AG09319 (cell line): ENCODE measurements at regions not wholly inside any gene's neighbourhood (a gene's known extent, or its start where the extent isn't known, plus 50 kb on each side); places are given as distances from the start of the nearest gene placed in this dataset.

Source experiments
- DNase-seq: peaks from one replicate; pipeline ENCODE4 v3.0.0-alpha.2; 2010; ENCODE audit warnings: low read depth; ENCODE audit errors: extremely low read depth
- CTCF ChIP-seq: IDR thresholded peaks from 2 replicates; pipeline ENCODE4 v1.5.1; 2011; ENCODE audit warnings: low read depth, mild to moderate bottlenecking, inconsistent platforms, low read length, moderate library complexity

- no peak for DNase-seq
- no peak for TF ChIP-seq CTCF
These were observed 151.5 kb upstream of the PHACTR3 start for GRCh38 chr20:59452856-59453255.

GRCh38 chr20:59453759-59454560 lies 150.4 kb upstream of the PHACTR3 start:
- TF ChIP-seq CTCF: no peak
- no peak for DNase-seq

- DNase-seq: no peak
- TF ChIP-seq CTCF: peak; percentile 50
These were observed 148.7 kb upstream of the PHACTR3 start for GRCh38 chr20:59455402-59456341.

DNA sequence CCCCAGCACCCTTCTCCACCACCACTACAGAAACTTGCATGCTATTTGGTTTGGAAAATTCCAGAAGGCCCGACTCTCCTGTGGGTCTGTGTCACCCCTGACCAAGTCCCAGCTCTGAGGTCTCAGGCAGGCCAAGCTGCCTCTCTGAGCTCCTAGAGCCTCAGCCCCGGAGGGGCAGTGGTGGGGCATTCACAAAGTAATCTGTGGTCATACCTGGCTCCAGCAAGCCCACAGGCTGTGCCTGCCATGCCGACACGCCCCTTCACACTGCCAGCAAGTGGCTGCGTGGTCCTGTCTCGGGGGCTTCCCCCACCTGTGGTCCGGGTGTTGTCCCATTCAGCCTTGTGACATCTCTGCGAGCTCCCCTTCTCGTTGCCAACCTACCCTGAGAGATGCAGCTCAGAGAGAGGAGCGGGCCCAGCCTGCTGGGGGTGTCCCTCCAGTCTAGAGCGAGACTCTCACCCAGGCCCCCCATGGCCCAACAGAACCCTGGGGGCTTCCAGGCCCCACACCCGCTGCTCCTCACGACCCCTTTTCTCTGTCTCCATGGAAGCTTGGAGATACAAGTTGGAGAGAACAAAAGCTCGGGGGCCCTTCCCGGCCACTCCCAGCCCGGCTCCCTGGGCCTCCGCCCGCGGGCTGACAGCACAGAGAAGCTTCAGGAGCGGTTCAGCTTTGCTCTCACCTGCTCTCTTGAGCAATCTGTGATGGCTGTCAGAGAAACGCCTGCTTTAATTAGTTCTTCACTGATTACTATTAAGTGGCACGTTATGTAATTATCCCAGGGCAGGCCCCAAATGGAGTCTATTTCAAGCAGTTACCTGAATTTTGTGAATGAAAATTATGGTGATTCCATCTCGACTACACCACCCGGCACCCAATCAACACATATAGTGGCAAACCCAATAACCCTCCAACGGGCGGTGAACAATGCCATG lies 147.7 kb upstream of the PHACTR3 start:
- DNase-seq: no peak
- no peak for TF ChIP-seq CTCF

DNA sequence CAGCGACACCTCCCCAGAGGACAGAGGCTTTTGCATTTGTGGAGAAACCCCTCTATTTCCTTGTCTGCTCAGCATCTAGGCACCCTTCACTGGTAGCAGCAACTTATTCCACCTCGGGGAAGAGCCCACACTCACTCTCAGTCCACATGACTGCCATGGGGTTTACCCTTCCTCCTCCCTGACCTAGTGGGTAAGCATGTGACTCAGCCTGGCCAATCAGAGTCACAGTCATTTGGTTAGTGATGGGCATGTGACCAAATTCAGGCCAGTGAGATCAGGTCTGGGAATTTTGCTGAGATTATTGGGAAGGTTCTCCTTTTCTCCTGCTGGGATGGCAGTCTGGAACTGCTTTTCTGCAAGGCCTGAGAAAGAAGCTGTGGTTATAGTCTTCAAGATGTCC lies 145.7 kb upstream of the PHACTR3 start:
- no peak for DNase-seq

GRCh38 chr20:59459586-59459985 lies 144.8 kb upstream of the PHACTR3 start:
- no peak for DNase-seq
- no peak for TF ChIP-seq CTCF

More for the DNA sequence above, 145.7 kb upstream of the PHACTR3 start:
- no peak for TF ChIP-seq CTCF
